HS-27A (cell line): ENCODE measurements at regions not wholly inside any gene's neighbourhood (a gene's known extent, or its start where the extent isn't known, plus 50 kb on each side); places are given as distances from the start of the nearest gene placed in this dataset.

ENCODE experiments used
- DNase-seq: peaks from one replicate; pipeline ENCODE4 v3.0.0-alpha.2; 2012; ENCODE audit warnings: low read depth, missing footprints

GRCh38 chr21:31500071-31500470 is 156.0 kb upstream of the TIAM1 start:
- no peak for DNase-seq

- no peak for DNase-seq
Observed at GRCh38 chr21:31498985-31499384, 154.9 kb upstream of the TIAM1 start.

- no peak for DNase-seq
Observed at GRCh38 chr21:31497914-31498313, 153.9 kb upstream of the TIAM1 start.

- no peak for DNase-seq
Observed at GRCh38 chr21:31493350-31493880, 149.4 kb upstream of the TIAM1 start.

GRCh38 chr21:31491617-31492016 is 147.6 kb upstream of the TIAM1 start:
- DNase-seq: no peak

GRCh38 chr21:31490443-31490842 is 146.4 kb upstream of the TIAM1 start:
- no peak for DNase-seq

GRCh38 chr21:31489726-31490125 is 145.7 kb upstream of the TIAM1 start:
- no peak for DNase-seq

- no peak for DNase-seq
Observed at GRCh38 chr21:31489014-31489413, 145.0 kb upstream of the TIAM1 start.

- DNase-seq: no peak
Observed at GRCh38 chr21:31484219-31484618, 140.2 kb upstream of the TIAM1 start.

GRCh38 chr21:31483146-31483545 is 139.1 kb upstream of the TIAM1 start:
- DNase-seq: no peak

- DNase-seq: no peak
Observed at GRCh38 chr21:31482460-31482859, 138.4 kb upstream of the TIAM1 start.

GRCh38 chr21:31480228-31480627 is 136.2 kb upstream of the TIAM1 start:
- DNase-seq: no peak

GRCh38 chr21:31479714-31480113 is 135.7 kb upstream of the TIAM1 start:
- no peak for DNase-seq

- no peak for DNase-seq
Observed at GRCh38 chr21:31479222-31479621, 135.2 kb upstream of the TIAM1 start.

- DNase-seq: no peak
Observed at GRCh38 chr21:31476263-31477022, 132.4 kb upstream of the TIAM1 start.

- no peak for DNase-seq
Observed at GRCh38 chr21:31475223-31475622, 131.2 kb upstream of the TIAM1 start.

- no peak for DNase-seq
Observed at GRCh38 chr21:31473685-31474345, 129.8 kb upstream of the TIAM1 start.

- no peak for DNase-seq
Observed at GRCh38 chr21:31471865-31472264, 127.8 kb upstream of the TIAM1 start.

GRCh38 chr21:31470896-31471694 is 127.0 kb upstream of the TIAM1 start:
- DNase-seq: no peak

- DNase-seq: no peak
Observed at GRCh38 chr21:31460980-31461379, 116.9 kb upstream of the TIAM1 start.

GRCh38 chr21:31459457-31459856 is 115.4 kb upstream of the TIAM1 start:
- DNase-seq: no peak

- no peak for DNase-seq
Observed at GRCh38 chr21:31457675-31458074, 113.6 kb upstream of the TIAM1 start.

GRCh38 chr21:31456201-31456600 is 112.1 kb upstream of the TIAM1 start:
- no peak for DNase-seq
